ACC112 (cell line): ENCODE measurements at regions not wholly inside any gene's neighbourhood (a gene's known extent, or its start where the extent isn't known, plus 50 kb on each side); places are given as distances from the start of the nearest gene placed in this dataset.
A peak's percentile ranks its signal among the peaks of the same experiment; 100 is the strongest.

ENCODE experiments used
- H2AFZ ChIP-seq: fragments of 200-600 bp; sonication (generic); one replicate; pipeline ENCODE4 v1.6.0; 2017; ENCODE audit warnings: antibody characterized with exemption, low read length; ENCODE audit not compliant: unreplicated experiment
- H3K27ac ChIP-seq: fragments of 200-600 bp; sonication (generic); 2 replicates; pipeline ENCODE4 v1.5.1; 2014; ENCODE audit warnings: low read depth, mild to moderate bottlenecking, antibody characterized with exemption, low read length, moderate library complexity
- H3K27me3 ChIP-seq: fragments of 200-600 bp; sonication (generic); 2 replicates; pipeline ENCODE4 v1.6.1; 2014; ENCODE audit warnings: mild to moderate bottlenecking, antibody characterized with exemption, low read length, moderate library complexity, mixed read lengths; ENCODE audit not compliant: insufficient read depth
- H3K36me3 ChIP-seq: fragments of 200-600 bp; sonication (generic); 2 replicates; pipeline ENCODE4 v1.6.1; 2016; ENCODE audit warnings: mild to moderate bottlenecking, antibody characterized with exemption, low read length, moderate library complexity, mixed read lengths; ENCODE audit not compliant: insufficient read depth
- H3K4me1 ChIP-seq: fragments of 200-600 bp; sonication (generic); one replicate; pipeline ENCODE4 v1.6.1; 2016; ENCODE audit warnings: low read length, mixed read lengths; ENCODE audit not compliant: insufficient read depth, unreplicated experiment, control insufficient read depth
- H3K4me3 ChIP-seq: fragments of 200-600 bp; sonication (generic); 2 replicates; pipeline ENCODE4 v1.5.1; 2014; ENCODE audit warnings: mild to moderate bottlenecking, low read depth, low read length
- H3K79me2 ChIP-seq: fragments of 200-600 bp; sonication (generic); one replicate; pipeline ENCODE4 v1.6.0; 2016; ENCODE audit warnings: low read length; ENCODE audit not compliant: control insufficient read depth, unreplicated experiment, insufficient read depth

- Histone ChIP-seq H2AFZ (no peak overlapping the region), H3K27me3 (no peaks in the 10 kb centered on the region), H3K4me1 (peaks cover 9% of the 10 kb centered on the region), H3K27ac (no peak overlapping the region), H3K4me3 (no peak overlapping the region), H3K36me3 (no peaks in the 10 kb centered on the region), H3K79me2 (no peaks in the 10 kb centered on the region)
Measured at GRCh38 chr2:175872721-175873120, 129.3 kb downstream of the LNPK start.

- no peak overlapping the region for H3K27ac ChIP-seq
Measured at GRCh38 chr2:175872005-175872348, 130.1 kb downstream of the LNPK start.

GRCh38 chr2:175871331-175872004 is 130.6 kb downstream of the LNPK start:
- Histone ChIP-seq H3K4me1 (peaks cover 9% of the 10 kb centered on the region), H2AFZ (no peak overlapping the region), H3K27ac (no peak overlapping the region), H3K79me2 (no peaks in the 10 kb centered on the region), H3K36me3 (no peaks in the 10 kb centered on the region), H3K4me3 (no peak overlapping the region), H3K27me3 (no peaks in the 10 kb centered on the region)

More at GRCh38 chr2:175872005-175872348, 130.1 kb downstream of the LNPK start:
- H3K27me3 ChIP-seq, result no peaks in the 10 kb centered on the region
- H3K79me2 ChIP-seq, result no peaks in the 10 kb centered on the region
- no peak overlapping the region for H3K4me3 ChIP-seq
- no peaks in the 10 kb centered on the region for H3K36me3 ChIP-seq
- peaks cover 9% of the 10 kb centered on the region for H3K4me1 ChIP-seq
- no peak overlapping the region for H2AFZ ChIP-seq

GRCh38 chr2:175865716-175866115 is 136.4 kb downstream of the LNPK start:
- Histone ChIP-seq H3K4me3 (no peak overlapping the region), H3K27me3 (peaks cover 23% of the 10 kb centered on the region), H3K4me1 (no peaks in the 10 kb centered on the region), H3K36me3 (no peaks in the 10 kb centered on the region), H3K79me2 (no peaks in the 10 kb centered on the region), H3K27ac (no peak overlapping the region), H2AFZ (no peak overlapping the region)

GRCh38 chr2:175864137-175864850 is 137.8 kb downstream of the LNPK start:
- Histone ChIP-seq H3K27me3 (peaks cover 23% of the 10 kb centered on the region), H3K4me1 (no peaks in the 10 kb centered on the region), H3K4me3 (no peak overlapping the region), H3K27ac (no peak overlapping the region), H2AFZ (no peak overlapping the region), H3K79me2 (no peaks in the 10 kb centered on the region), H3K36me3 (no peaks in the 10 kb centered on the region)

- Histone ChIP-seq H3K4me3 (no peak overlapping the region), H2AFZ (no peak overlapping the region), H3K27me3 (peaks cover 23% of the 10 kb centered on the region), H3K27ac (no peak overlapping the region), H3K79me2 (no peaks in the 10 kb centered on the region), H3K4me1 (no peaks in the 10 kb centered on the region), H3K36me3 (no peaks in the 10 kb centered on the region)
Measured at GRCh38 chr2:175861958-175862357, 140.1 kb downstream of the LNPK start.

- Histone ChIP-seq H2AFZ (peak overlapping the region; percentile 45), H3K36me3 (no peaks in the 10 kb centered on the region), H3K4me1 (peaks cover 9% of the 10 kb centered on the region), H3K27me3 (no peaks in the 10 kb centered on the region; the same call in 1 of the 2 replicates), H3K27ac (no peak overlapping the region), H3K4me3 (no peak overlapping the region), H3K79me2 (no peaks in the 10 kb centered on the region)
Measured at GRCh38 chr2:175855794-175856453, 146.1 kb downstream of the LNPK start.

- no peaks in the 10 kb centered on the region for H3K79me2 ChIP-seq
- no peak overlapping the region for H3K27ac ChIP-seq
- no peak overlapping the region for H3K4me3 ChIP-seq
- peaks cover 9% of the 10 kb centered on the region for H3K4me1 ChIP-seq
- H3K27me3 ChIP-seq, result no peaks in the 10 kb centered on the region
- no peaks in the 10 kb centered on the region for H3K36me3 ChIP-seq
- no peak overlapping the region for H2AFZ ChIP-seq
Measured at GRCh38 chr2:175855236-175855635, 146.8 kb downstream of the LNPK start.

GRCh38 chr2:175854665-175855064 is 147.4 kb downstream of the LNPK start:
- no peak overlapping the region for H2AFZ ChIP-seq
- no peaks in the 10 kb centered on the region for H3K27me3 ChIP-seq
- peaks cover 9% of the 10 kb centered on the region for H3K4me1 ChIP-seq
- no peak overlapping the region for H3K27ac ChIP-seq
- no peaks in the 10 kb centered on the region for H3K79me2 ChIP-seq
- no peak overlapping the region for H3K4me3 ChIP-seq
- H3K36me3 ChIP-seq, result no peaks in the 10 kb centered on the region

- Histone ChIP-seq H3K4me1 (peaks cover 9% of the 10 kb centered on the region), H2AFZ (no peak overlapping the region), H3K36me3 (no peaks in the 10 kb centered on the region), H3K79me2 (no peaks in the 10 kb centered on the region), H3K27ac (no peak overlapping the region), H3K27me3 (no peaks in the 10 kb centered on the region), H3K4me3 (no peak overlapping the region)
Measured at GRCh38 chr2:175854129-175854528, 147.9 kb downstream of the LNPK start.

GRCh38 chr2:175853616-175853890 is 148.5 kb downstream of the LNPK start:
- no peak overlapping the region for H2AFZ ChIP-seq
- H3K4me3 ChIP-seq, result no peak overlapping the region
- no peaks in the 10 kb centered on the region for H3K36me3 ChIP-seq
- H3K4me1 ChIP-seq, result peaks cover 9% of the 10 kb centered on the region
- no peak overlapping the region for H3K27ac ChIP-seq
- H3K79me2 ChIP-seq, result no peaks in the 10 kb centered on the region
- H3K27me3 ChIP-seq, result no peaks in the 10 kb centered on the region
